KOPT-K1 (cell line): ENCODE measurements at regions not wholly inside any gene's neighbourhood (a gene's known extent, or its start where the extent isn't known, plus 50 kb on each side); places are given as distances from the start of the nearest gene placed in this dataset.

ENCODE experiments used
- H3K27ac ChIP-seq: fragments of 200-600 bp; sonication (generic); 2 replicates; pipeline ENCODE4 v1.5.1; 2016; ENCODE audit warnings: antibody characterized with exemption, mild to moderate bottlenecking, low read depth, low read length; ENCODE audit not compliant: poor library complexity, severe bottlenecking
- H3K36me3 ChIP-seq: fragments of 200-600 bp; sonication (generic); 2 replicates; pipeline ENCODE4 v1.5.1; 2017; ENCODE audit warnings: antibody characterized with exemption, mild to moderate bottlenecking, low read length, moderate library complexity; ENCODE audit not compliant: insufficient read depth
- H3K9me3 ChIP-seq: fragments of 200-600 bp; sonication (generic); 2 replicates; pipeline ENCODE4 v1.5.1; 2017; ENCODE audit warnings: antibody characterized with exemption, low read length, mild to moderate bottlenecking; ENCODE audit not compliant: insufficient read depth, poor library complexity, severe bottlenecking

DNA sequence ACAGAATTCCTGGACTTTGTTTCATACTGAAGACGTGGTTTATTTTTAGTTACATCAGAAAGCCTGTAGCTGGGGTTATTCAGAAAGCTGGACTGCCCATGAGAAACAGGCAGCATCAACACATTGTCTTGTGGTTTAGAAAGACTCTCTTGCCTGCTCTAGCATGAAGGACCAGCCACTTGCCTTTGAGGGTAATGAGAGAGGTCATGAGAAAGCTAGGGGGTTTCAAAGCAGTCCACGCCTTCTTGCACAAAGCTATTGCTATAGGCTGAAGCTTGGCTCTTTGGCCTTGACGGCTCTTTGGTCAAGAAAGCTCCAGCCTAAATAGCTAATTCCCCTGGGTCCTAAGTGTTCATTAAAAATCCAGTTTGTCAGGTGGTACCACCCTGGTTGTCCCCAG, 208.1 kb downstream of the PRDM2 start:
- Histone ChIP-seq H3K9me3 (peaks cover 15% of the 10 kb centered on the region), H3K36me3 (no peaks in the 10 kb centered on the region), H3K27ac (no peak overlapping the region)

DNA sequence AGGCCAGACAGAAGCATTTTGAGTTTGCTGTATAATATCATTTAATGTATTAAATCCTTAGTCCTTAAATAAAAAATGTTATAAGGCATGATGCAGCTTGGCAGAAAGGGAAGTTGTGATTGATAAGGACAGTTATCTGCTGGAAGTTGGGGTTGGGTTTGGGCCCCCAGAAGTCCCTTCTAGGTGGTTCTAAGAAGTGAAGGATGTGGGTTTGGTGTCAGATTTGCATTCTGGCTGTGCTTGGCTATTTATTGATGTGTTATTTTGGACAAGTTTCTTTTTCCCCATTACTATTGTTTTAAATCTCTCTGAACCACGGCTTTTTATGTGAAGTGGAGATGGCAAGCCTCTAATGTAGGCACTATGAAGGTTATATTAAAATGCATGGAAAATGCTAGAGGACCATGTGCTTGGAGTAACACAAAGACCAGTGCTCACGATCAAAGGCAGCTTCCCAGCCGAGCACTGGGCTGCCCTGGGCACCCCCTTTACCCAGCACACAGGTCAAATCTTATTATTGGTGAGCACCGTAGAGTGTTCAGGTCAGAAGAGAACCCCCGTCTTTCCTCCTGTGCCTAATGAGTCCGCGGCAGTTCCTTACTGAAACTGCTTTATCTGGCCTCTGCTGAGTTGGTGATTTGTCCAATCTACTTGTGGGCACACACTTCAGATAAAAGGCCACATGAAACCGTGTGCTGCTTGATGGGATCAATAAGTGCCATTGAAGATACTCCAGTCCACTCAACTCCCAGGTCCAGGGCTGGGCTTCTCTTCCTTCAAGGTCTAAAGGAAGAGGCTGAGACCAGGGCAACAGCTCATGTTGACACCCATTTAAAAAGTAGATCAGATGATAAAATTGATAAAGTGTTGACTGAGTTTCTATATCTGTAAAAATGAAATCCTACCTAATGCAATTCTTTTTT, 212.0 kb downstream of the PRDM2 start:
- Histone ChIP-seq H3K9me3 (no peaks in the 10 kb centered on the region), H3K27ac (no peak overlapping the region), H3K36me3 (no peaks in the 10 kb centered on the region)

- H3K36me3 ChIP-seq, result no peaks in the 10 kb centered on the region
- H3K9me3 ChIP-seq, result no peaks in the 10 kb centered on the region
- H3K27ac ChIP-seq, result no peak overlapping the region
These were observed 213.4 kb downstream of the PRDM2 start for GRCh38 chr1:13913396-13913795.

- H3K9me3 ChIP-seq, result no peaks in the 10 kb centered on the region
- H3K27ac ChIP-seq, result no peak overlapping the region
- H3K36me3 ChIP-seq, result no peaks in the 10 kb centered on the region
These were observed 216.5 kb downstream of the PRDM2 start for GRCh38 chr1:13916530-13916929.

DNA sequence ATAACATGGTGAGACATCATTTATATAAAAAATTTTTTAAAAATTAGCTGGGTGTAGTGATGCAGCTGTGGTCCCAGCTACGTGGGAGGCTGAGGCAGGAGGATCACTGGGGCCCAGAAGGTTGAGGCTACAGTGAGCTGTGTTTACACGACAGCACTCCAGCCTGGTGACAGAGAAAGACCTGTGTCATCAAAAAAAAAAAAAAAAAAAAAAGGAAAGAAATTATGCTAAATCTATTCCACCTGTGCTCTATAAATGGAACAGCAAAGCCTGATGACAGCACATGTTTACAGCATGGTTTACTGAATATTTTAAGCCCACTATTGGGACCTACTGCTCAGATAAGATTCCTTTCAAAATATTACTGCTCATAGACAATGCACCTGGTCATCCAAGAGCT, 217.6 kb downstream of the PRDM2 start:
- Histone ChIP-seq H3K9me3 (no peaks in the 10 kb centered on the region), H3K27ac (no peak overlapping the region), H3K36me3 (no peaks in the 10 kb centered on the region)

GRCh38 chr1:13918862-13919261, 218.9 kb downstream of the PRDM2 start:
- Histone ChIP-seq H3K36me3 (no peaks in the 10 kb centered on the region), H3K9me3 (no peaks in the 10 kb centered on the region), H3K27ac (no peak overlapping the region)

- Histone ChIP-seq H3K36me3 (no peaks in the 10 kb centered on the region), H3K27ac (no peak overlapping the region), H3K9me3 (no peaks in the 10 kb centered on the region)
These were observed 221.2 kb downstream of the PRDM2 start for GRCh38 chr1:13921190-13921589.

- no peaks in the 10 kb centered on the region for H3K9me3 ChIP-seq
- H3K27ac ChIP-seq, result no peak overlapping the region
- H3K36me3 ChIP-seq, result no peaks in the 10 kb centered on the region
These were observed 222.6 kb downstream of the PRDM2 start for GRCh38 chr1:13922466-13923110.

- Histone ChIP-seq H3K9me3 (no peaks in the 10 kb centered on the region), H3K27ac (no peak overlapping the region)
These were observed 226.6 kb downstream of the PRDM2 start for GRCh38 chr1:13926556-13926955.

DNA sequence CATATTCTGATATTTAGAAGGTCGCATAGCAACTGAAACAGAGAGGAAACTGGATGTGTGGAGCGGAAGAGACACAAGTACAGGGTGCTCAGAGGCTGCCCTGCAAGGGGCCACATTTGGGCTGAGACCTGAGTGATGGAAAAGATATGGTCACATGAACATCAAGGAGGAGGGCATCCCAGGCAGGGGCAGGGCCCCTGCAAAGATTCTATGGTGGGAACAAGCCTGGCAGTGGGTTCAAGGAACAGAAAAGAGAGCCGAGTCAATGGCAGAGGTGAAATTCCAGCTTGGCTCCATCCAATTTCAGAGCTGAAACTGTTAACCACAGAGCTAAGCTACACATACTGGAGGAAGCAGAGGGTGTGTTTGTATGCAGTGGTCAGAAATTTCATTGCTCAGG, 227.7 kb downstream of the PRDM2 start:
- no peak overlapping the region for H3K27ac ChIP-seq
- H3K9me3 ChIP-seq, result no peaks in the 10 kb centered on the region
- H3K36me3 ChIP-seq, result no peaks in the 10 kb centered on the region

More at GRCh38 chr1:13926556-13926955, 226.6 kb downstream of the PRDM2 start:
- no peaks in the 10 kb centered on the region for H3K36me3 ChIP-seq

DNA sequence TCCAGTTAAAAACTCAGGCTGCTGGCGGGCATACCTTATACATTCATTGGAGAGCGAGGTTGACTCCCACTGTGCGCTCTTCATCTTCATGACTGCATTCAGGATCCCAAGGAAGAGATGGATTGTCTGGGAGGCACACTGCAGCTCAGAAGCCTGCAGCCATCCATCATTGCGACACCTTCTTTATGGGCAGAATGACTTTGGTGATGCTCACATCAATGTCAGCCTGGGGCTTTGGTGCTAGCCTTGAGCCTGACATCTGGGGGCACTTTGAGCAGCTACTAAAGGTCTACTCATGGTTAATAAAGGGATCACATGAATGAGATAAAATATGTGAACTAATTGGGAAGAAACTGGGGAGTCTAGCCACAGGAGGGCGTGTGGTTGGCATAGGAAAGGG, 229.3 kb downstream of the PRDM2 start:
- Histone ChIP-seq H3K36me3 (no peaks in the 10 kb centered on the region), H3K27ac (no peak overlapping the region), H3K9me3 (no peaks in the 10 kb centered on the region)

- Histone ChIP-seq H3K9me3 (no peaks in the 10 kb centered on the region), H3K27ac (no peak overlapping the region), H3K36me3 (no peaks in the 10 kb centered on the region)
These were observed 230.2 kb downstream of the PRDM2 start for GRCh38 chr1:13930151-13930550.

- H3K27ac ChIP-seq, result no peak overlapping the region
- no peaks in the 10 kb centered on the region for H3K36me3 ChIP-seq
- no peaks in the 10 kb centered on the region for H3K9me3 ChIP-seq
These were observed 231.2 kb downstream of the PRDM2 start for GRCh38 chr1:13931226-13931625.

DNA sequence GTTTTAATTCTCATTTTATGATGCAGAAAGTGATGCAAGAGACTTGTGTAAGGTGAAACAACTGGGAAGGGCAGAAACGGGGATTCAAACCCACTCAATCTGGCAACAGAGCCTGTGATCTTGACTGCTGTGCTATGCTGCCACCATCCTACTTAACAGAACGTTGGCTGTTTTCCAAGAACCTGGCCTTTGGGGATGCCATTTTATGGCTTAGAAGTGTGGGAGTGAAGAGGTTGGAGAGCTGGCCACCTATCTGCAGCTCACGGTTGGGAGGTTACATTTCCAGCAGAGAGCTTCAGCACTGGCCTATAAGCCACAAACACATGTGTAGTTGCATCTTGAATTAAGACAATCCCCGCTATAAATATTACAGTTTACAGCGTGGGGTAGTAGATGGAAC, 235.3 kb downstream of the PRDM2 start:
- no peaks in the 10 kb centered on the region for H3K9me3 ChIP-seq
- H3K27ac ChIP-seq, result no peak overlapping the region
- H3K36me3 ChIP-seq, result no peaks in the 10 kb centered on the region

DNA sequence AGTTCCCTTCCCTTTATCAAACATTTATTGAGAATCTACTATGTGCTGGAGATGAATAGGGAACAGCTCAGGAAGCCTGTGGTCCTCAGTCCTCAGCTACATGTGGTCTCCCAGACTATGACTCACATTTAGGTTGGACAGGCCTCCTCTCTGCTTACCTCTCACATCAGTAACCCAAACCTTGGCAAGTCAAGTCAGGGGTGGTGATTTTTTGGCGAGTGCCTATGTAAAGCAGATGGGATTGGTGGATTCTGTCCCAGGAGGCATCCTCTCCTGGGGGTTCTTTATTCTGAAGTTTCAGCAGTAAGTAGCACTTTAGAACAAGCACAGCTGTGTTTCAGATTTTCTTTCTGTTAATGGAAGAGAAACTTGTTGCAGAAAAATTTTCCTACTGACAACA, 241.3 kb downstream of the PRDM2 start:
- peaks cover 7% of the 10 kb centered on the region for H3K9me3 ChIP-seq
- H3K36me3 ChIP-seq, result no peaks in the 10 kb centered on the region
- H3K27ac ChIP-seq, result no peak overlapping the region

GRCh38 chr1:13943055-13943454, 243.1 kb downstream of the PRDM2 start:
- H3K27ac ChIP-seq, result no peak overlapping the region
- H3K36me3 ChIP-seq, result no peaks in the 10 kb centered on the region
- peaks cover 7% of the 10 kb centered on the region for H3K9me3 ChIP-seq
